ENCODE measurements at regions not wholly inside any gene's neighbourhood (a gene's known extent, or its start where the extent isn't known, plus 50 kb on each side); places are given as distances from the start of the nearest gene placed in this dataset.
"Not testable (repeated sequence)": the region's sequence is repeated elsewhere in the genome, so short reads cannot be mapped to it uniquely, and the experiment has no call there.

- TF ChIP-seq, protein P1, sequence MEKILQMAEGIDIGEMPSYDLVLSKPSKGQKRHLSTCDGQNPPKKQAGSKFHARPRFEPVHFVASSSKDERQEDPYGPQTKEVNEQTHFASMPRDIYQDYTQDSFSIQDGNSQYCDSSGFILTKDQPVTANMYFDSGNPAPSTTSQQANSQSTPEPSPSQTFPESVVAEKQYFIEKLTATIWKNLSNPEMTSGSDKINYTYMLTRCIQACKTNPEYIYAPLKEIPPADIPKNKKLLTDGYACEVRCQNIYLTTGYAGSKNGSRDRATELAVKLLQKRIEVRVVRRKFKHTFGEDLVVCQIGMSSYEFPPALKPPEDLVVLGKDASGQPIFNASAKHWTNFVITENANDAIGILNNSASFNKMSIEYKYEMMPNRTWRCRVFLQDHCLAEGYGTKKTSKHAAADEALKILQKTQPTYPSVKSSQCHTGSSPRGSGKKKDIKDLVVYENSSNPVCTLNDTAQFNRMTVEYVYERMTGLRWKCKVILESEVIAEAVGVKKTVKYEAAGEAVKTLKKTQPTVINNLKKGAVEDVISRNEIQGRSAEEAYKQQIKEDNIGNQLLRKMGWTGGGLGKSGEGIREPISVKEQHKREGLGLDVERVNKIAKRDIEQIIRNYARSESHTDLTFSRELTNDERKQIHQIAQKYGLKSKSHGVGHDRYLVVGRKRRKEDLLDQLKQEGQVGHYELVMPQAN (IDR thresholded peaks at IDR 0.05; ENCODE audit: borderline replicate concordance) = no peak
Measured at GRCh38 chr9:31912636-31913035, 471.8 kb upstream of the ACO1 start (continued).

DNA sequence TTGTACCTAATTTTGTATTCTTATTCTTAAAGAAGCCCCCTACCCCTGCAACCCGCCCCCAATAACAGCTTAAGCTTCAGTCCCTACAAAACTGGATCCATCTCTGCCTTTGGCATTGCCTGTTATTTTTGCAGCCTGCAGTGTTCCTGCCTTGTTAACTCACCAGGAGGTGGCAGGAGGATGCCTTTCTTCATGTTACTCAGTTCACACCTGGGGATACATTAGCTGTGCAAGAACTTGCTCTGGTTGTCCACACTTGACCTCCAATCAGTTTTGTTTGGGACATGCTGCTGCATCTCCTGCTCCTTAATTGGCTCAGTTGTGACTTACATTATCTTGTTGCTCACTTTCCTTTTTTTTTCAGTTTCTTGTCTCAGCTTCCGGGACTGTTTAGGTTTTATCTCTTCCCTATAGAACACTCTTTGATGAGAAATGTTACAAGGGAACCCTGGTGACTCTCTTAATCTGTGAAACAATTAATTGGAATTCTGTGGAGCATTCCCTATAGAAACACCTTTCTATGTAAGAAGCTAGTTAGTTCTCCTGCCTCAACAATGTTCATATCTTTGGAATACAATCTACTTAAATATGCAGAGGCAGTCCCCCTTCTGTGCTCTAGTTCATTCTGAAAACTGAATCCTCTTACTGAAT lies 467.7 kb upstream of the ACO1 start:
- Histone ChIP-seq H3K9me3 (replicated peaks; ENCODE audit: control insufficient read depth, insufficient read depth, low read depth, low read length) (no peaks in the 10 kb centered on the region), H3K27ac (ENCODE audit: extremely low read depth, low read depth, low read length) (no peak overlapping the region), H2AFZ (ENCODE audit: low read depth, low read length) (no peak overlapping the region), H3K4me1 (replicated peaks in 1 of 2; ENCODE audit: control insufficient read depth in 2 of 2, insufficient read depth in 2 of 2, low read length in 2 of 2) (no peaks in the 10 kb centered on the region), H3K36me3 (ENCODE audit: control insufficient read depth, insufficient read depth, low read length) (no peaks in the 10 kb centered on the region), H3K9ac (ENCODE audit: insufficient read depth in 1 of 2, low read depth in 2 of 2, low read length in 2 of 2) (no peak overlapping the region), H3K9me1 (ENCODE audit: control insufficient read depth, insufficient read depth, low read length) (no peaks in the 10 kb centered on the region), H3K27me3 (ENCODE audit: control insufficient read depth in 2 of 2, insufficient read depth in 2 of 2, low read length in 2 of 2) (no peaks in the 10 kb centered on the region), H3K4me3 (no peak overlapping the region), H3K4me2 (ENCODE audit: insufficient read depth, low read length) (no peak overlapping the region), H3K79me2 (ENCODE audit: control insufficient read depth, insufficient read depth, low read length) (no peaks in the 10 kb centered on the region), H4K20me1 (replicated peaks; ENCODE audit: control insufficient read depth, insufficient read depth, low read length) (no peaks in the 10 kb centered on the region)
- in situ Hi-C loops (cut with MboI) = no loop called here
- TF ChIP-seq ZNF407 (IDR thresholded peaks at IDR 0.05; ENCODE audit: low read depth) (no peak), GATAD2A (IDR thresholded peaks at IDR 0.05) (no peak)
- no peak for ATAC-seq
- ChIA-PET POLR2A (no interaction called here), CTCF (ENCODE audit: low intra/inter-chr PET ratio) (interaction anchor here (0.7 kb wide), 1 partner anchor 434 kb away, joined by 3 read pairs; no protein-coding TSS in a partner anchor)
- WGBS (ENCODE audit: insufficient coverage, low coverage, missing lambda C conversion rate) = 100% methylated on average over 1 of the region's 2 CpGs
- BruUV-seq (replicated peaks) = no TSS peak
- no peak for DNase-seq (ENCODE audit: extremely low read depth in 1 of 4, low spot score in 3 of 4)
- intact Hi-C loops (cut with micrococcal nuclease) = no loop called here
- no peak for FAIRE-seq

GRCh38 chr9:31937737-31938136 lies 446.7 kb upstream of the ACO1 start:
- intact Hi-C loops (cut with micrococcal nuclease) = not testable (repeated sequence)

More at GRCh38 chr9:31937737-31938136, 446.7 kb upstream of the ACO1 start:
- H4K20me1 ChIP-seq (replicated peaks; ENCODE audit: control insufficient read depth, insufficient read depth, low read length); FAIRE-seq; H3K9me1 ChIP-seq (ENCODE audit: control insufficient read depth, insufficient read depth, low read length); DNase-seq (ENCODE audit: extremely low read depth in 1 of 4, low spot score in 3 of 4); H2AFZ ChIP-seq (ENCODE audit: low read depth, low read length); H3K79me2 ChIP-seq (ENCODE audit: control insufficient read depth, insufficient read depth, low read length); H3K4me3 ChIP-seq; H3K9me3 ChIP-seq (replicated peaks; ENCODE audit: control insufficient read depth, insufficient read depth, low read depth, low read length); ATAC-seq; H3K4me2 ChIP-seq (ENCODE audit: insufficient read depth, low read length); H3K4me1 ChIP-seq (replicated peaks in 1 of 2; ENCODE audit: control insufficient read depth in 2 of 2, insufficient read depth in 2 of 2, low read length in 2 of 2); POLR2A ChIA-PET; BruUV-seq (replicated peaks); CTCF ChIA-PET (ENCODE audit: low intra/inter-chr PET ratio); H3K27ac ChIP-seq (ENCODE audit: extremely low read depth, low read depth, low read length); H3K27me3 ChIP-seq (ENCODE audit: control insufficient read depth in 2 of 2, insufficient read depth in 2 of 2, low read length in 2 of 2); H3K9ac ChIP-seq (ENCODE audit: insufficient read depth in 1 of 2, low read depth in 2 of 2, low read length in 2 of 2); in situ Hi-C loops (cut with MboI); H3K36me3 ChIP-seq (ENCODE audit: control insufficient read depth, insufficient read depth, low read length): not testable (repeated sequence)
- 80% methylated on average over 2 of the region's 13 CpGs for WGBS (ENCODE audit: insufficient coverage, low coverage, missing lambda C conversion rate)

All from K562 (cell line).